ENCODE measurements at regions not wholly inside any gene's neighbourhood (a gene's known extent, or its start where the extent isn't known, plus 50 kb on each side); places are given as distances from the start of the nearest gene placed in this dataset.
"Not testable (repeated sequence)": the region's sequence is repeated elsewhere in the genome, so short reads cannot be mapped to it uniquely, and the experiment has no call there.

DNA sequence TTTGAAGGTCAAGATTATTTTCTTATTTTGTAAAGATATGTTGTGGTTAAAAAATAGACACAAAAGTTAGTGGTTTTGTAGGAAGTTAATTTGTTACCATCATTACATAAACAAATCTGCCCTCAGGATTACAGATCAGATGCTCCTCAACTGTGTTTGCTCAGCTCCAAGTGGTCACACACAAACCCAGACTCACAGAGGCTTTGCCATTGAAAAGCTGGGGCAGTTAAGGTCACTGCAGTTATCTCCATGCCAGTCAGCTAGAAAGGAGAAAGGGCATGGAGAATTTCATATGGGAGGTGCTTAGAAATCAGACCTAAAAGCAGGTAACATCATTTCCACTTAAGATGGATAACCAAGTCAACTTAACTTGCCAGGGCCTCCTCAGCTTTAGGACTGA is 825.7 kb upstream of the GBE1 start:
- DNase-seq: no peak

DNA sequence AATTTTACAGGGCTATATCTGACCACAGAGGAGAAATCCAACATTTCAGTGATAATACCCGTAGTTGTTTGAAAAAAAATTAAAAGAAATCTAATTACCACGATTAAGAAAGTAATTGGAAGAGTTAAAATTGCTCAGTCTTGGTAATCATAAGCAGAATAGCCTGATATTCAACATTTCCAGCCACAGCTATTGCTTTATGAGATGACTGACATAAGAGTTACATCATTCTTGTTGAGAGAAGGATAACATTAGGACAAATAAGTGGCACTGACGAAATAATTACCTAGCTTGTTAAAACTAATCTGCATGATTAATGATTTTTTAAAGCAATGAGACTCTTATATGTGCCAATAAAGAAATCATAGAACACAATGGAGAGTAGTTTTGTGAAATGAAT is 825.0 kb upstream of the GBE1 start:
- no peak for DNase-seq

DNA sequence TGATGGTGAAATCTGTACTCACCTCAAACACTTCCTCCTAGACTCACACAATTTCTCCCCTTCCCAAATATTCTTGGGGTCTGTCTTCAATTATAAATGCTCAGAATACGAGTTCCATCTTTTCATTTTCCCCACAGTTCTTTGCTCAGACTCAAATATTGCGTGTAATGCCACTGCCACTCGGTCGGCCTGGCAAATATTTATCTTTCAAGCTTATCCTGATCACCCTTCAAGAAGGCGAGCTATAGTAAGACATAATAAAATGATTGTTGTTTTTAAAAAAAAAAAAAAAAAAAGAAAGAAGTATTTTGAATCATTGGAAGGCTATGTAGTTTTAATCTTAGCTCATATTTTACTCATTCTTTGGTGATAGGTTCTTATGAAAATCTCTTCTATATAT is 824.6 kb upstream of the GBE1 start:
- not testable (repeated sequence) for DNase-seq

DNA sequence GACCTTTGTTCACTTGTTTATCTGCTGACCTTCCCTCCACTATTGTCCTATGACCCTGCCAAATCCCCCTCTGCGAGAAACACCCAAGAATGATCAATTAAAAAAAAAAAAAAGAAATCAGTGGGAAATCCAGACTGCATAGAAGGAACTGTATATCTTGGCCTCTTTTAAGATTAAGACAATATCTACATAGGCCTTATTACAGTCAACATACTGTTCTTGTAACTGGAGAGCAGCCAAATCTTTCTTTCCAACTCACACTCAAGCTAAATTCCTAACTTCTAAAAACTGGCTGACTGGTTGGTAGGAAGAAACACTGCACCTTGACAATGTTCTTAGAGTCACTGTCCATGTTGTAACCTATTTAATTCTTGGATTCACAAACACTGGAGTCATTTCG is 824.1 kb upstream of the GBE1 start:
- not testable (repeated sequence) for DNase-seq

DNA sequence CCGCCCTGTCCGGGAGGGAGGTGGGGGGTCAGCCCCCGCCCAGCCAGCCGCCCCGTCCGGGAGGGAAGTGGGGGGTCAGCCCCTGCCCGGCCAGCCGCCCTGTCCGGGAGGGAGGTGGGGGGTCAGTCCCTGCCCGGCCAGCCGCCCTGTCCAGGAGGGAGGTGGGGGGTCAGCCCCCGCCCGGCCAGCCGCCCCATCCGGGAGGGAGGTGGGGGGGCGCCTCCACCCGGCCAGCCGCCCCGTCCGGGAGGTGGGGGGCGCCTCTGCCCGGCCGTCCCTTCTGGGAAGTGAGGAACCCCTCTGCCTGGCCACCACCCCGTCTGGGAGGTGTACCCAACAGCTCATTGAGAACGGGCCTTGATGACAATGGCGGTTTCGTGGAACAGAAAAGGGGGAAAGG is 823.4 kb upstream of the GBE1 start:
- DNase-seq: not testable (repeated sequence)

DNA sequence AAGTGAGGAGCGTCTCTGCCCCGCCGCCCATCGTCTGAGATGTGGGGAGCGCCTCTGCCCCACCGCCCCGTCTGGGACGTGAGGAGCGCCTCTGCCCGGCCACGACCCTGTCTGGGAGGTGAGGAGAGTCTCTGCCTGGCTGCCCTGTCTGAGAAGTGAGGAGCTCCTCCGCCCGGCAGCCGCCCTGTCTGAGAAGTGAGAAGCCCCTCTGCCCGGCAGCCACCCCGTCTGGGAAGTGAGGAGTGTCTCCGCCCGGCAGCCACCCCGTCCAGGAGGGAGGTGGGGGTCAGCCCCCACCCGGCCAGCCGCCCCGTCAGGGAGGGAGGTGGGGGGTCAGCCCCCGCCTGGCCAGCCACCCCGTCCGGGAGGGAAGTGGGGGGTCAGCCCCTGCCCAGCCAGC is 823.0 kb upstream of the GBE1 start:
- not testable (repeated sequence) for DNase-seq

DNA sequence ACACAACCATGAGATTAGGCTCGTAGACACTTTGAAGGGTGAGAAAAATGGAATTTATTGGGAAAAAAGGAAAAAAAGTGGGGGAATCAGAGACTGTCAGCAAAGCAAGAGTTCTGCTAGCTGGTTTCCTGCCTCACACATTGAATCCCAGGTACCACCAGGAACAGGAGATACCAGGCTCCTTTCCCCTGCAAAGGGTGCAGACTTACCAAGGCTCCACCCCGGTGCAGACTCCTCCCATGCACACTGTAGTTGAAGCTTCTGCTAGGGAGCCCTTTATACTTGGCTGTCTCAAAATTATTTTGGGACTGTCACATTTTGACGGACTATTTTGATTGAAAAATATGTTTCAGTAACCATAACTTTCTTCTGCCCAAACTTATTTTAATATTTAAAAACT is 819.9 kb upstream of the GBE1 start:
- no peak for DNase-seq

DNA sequence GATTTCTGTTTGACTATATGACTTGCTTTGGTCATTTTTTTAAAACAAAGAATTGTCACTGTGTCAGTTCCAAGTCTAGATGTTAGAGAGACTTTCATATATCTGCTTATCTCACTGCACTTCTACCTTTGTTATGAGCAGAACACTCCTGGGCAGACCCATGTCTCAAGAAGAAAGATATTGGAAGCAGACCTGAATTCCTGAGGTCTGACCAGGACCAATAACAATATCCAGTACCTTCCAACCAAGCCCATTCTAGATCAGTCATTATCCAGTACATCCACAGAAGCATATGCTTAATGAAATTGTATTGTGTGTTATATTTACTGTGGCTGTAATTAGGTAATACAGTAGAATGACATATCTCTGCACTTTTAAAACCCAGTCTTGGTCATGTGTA is 811.3 kb upstream of the GBE1 start:
- no peak for DNase-seq

DNA sequence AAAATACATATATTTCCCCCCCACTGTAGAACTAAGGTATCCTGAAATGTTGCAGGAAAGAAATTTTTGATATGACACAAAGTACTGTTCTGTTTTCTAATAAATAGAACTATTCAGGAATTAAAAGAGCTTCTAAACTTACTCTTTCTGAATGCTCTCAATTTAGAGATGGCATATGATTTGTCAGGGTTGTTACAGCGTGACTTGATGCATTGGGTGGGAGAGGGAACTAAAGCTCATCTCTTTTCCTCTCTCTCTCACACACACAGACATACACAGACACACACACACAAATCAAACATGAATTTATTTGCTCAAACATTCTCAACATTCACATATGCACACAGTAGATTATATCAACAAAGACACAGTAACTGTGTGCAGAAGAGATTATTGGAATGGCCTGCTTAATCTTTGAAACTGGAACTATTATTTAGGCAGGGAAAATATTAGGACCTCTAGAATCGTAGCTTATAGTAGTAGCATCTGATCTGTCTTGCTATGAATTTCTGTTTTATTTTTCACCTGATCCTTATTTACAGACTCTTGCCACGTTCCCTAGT is 807.4 kb upstream of the GBE1 start:
- DNase-seq: no peak

DNA sequence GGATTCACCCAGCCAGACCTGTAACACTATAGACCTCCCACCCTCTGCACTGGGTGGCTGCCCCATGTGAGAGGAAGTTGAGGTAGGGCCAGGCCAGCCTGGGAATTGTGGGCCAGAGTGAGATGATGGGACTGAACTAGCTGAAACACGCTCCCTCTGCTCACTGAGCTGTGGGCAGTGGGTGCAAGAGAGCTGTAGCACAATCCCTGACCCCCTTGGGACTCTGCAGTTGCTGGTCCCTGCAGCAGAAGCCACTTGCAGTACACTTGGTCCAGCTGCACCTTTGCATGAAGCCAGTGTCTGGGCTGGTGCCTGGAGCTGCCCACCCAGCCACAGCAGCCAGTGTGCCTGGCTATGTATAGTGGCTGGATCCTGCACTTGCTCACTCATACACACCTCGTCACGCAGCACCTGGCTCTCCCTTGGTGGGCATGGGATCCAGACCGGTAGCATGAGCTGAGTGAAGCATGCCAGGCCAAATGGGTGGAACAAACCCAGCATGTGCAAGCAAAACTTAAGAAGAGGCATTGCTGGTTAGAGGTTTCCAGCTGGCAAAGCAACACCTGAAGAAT is 805.7 kb upstream of the GBE1 start:
- no peak for DNase-seq

DNA sequence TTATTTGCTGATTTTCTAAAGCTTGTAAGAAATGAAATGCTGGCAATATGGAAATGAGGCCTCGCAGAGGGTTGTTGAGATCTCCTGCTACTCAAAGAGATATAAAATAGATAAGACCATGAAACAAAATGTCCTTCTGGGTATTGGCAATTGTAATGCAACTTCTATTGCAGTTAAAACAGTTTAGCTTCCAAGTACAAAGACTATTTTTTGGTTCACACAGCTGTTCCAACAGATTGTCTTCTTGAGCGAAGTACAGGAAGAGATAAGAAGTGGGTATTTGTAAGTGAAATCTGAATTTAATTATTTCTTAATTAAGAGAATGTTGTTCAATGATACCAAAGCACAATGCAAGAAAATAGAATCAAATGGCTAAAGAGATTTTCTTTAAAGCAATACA is 801.5 kb upstream of the GBE1 start:
- no peak for DNase-seq

DNA sequence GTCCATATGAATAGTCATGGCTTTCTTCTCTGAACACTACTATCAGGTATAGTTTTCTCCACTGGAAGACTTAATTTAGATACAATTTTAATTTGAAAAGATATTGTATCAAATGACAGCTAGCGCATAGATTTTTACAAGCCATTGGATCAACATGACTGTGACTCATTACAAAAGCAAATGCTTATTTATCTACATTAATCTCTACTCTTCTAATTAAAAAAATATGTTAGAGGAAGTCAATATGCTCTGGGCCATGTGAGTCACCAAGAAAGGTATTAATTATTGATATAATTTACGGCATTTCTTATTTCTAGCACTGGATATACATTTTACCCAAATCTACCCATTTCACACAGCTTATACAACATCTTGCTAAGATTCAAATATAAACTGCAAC is 800.3 kb upstream of the GBE1 start:
- DNase-seq: no peak

DNA sequence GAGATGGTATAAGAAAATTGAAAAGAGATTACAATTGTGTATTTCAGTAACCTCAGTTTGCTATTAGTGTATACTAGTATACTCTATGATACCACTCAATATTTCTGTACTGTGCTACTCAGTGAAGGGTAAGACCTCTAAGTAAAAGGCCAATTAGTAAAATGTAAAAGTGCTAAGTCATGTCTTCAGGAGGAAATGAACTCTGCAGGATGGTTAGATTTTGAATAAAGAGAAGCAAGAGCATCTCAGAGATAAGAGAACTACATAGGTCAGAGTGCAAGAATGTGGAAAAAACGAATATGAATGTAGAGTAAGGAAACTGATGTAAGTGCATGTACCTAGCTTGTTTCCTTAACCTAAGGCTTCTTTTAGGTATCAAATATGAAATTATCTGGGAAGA is 796.6 kb upstream of the GBE1 start:
- DNase-seq: no peak

DNA sequence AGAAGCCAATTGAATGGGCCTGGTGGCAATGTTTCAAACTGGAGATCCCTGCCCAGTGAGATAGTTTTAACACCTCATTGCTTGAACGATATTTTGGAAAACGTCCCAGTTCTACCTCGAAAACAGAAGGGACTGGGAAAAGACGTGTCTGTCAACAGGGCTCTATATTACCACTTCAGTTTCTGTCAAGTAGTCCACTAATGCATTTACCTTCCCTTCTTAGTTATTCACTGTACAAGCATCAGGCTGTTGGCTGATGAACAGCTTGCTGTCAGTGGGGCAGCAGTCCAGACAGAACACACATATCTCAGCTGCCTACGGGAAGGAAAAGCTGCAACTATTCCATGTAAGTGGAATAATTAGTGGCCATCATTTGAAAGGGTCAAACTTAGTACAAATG is 794.7 kb upstream of the GBE1 start:
- DNase-seq: no peak

DNA sequence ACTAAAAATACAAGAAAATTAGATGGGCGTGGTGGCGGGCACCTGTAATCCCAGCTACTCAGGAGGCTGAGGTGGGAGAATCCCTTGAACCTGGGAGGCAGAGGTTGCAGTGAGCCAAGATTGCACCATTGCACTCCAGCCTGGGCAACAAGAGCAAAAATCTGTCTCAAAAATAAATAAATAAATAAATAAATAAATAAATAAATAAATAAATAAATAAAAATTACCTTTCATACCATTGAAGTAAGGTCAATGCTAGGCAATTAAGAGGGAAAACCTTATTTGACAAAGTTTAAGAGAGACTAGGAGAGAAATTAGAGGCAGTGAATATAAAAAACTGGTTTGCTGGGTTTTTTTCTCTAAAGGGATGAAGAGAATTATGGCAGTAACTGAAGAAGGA is 781.1 kb upstream of the GBE1 start:
- DNase-seq: not testable (repeated sequence)

DNA sequence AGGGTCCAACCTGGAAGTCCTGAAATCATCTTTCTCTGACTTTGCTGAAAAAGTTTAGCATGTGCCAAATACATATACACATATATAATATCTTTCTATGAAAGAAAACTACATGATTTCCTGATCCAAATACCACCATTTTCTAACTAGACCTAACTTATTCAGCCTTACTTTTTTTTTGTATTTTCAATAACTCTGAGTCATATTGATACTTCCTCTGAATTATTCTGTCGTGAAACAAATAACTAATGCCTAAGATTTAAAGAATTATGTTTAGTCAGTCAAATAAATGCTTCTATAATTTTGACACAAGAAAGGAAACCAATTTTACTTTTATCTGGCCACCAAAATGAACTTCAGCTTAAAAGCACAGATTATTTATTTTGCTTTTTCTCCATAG is 760.2 kb upstream of the GBE1 start:
- no peak for DNase-seq

DNA sequence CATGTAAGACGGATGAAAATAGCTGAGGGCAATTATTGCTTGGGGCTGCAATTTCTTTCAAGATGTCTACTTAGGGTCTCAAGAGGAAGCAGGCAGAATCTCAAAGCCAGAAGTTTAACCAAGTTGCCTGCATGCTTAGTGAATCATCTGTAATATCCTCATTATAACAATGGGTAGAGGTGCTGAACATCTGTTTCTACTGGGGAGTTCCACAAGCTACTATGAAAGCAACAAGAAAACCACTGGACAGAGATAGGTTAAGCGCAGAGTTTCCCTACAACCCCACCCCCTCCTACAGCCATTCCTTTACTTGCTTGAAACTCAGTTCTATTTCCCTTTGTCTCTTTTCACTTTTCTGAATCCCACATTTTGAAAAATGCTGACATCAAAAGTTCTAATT is 759.4 kb upstream of the GBE1 start:
- DNase-seq: no peak

DNA sequence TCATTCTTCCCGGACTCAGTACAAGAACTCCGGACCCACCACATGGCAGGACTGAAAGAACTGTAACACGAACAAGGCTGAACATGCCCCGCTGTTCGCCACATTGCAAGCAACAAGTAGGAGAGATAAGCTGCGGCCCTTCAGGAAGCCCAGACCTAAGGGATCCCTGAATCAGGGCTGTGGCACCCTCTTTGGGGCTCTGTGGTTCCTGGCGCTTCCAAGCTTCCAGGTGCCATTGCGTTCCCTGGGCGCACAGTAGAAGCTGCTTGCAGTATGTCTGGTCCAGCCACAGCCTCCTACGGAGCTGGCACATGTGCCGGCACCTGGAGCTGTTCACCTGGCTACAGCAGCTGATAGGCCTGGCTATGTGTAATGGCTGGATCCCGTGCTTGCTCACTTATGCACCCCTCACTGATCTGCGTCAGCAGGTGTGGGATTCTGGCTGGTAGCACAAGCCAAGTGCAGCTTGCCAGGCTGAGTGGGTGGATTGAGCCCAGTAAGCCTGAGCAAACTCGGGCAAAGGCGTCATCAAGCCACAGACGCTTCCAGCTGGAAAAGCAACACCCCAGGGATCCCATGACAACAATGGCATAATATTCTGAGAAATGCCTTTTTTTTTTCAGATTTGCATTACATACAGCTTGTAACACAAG is 748.6 kb upstream of the GBE1 start:
- DNase-seq: no peak

DNA sequence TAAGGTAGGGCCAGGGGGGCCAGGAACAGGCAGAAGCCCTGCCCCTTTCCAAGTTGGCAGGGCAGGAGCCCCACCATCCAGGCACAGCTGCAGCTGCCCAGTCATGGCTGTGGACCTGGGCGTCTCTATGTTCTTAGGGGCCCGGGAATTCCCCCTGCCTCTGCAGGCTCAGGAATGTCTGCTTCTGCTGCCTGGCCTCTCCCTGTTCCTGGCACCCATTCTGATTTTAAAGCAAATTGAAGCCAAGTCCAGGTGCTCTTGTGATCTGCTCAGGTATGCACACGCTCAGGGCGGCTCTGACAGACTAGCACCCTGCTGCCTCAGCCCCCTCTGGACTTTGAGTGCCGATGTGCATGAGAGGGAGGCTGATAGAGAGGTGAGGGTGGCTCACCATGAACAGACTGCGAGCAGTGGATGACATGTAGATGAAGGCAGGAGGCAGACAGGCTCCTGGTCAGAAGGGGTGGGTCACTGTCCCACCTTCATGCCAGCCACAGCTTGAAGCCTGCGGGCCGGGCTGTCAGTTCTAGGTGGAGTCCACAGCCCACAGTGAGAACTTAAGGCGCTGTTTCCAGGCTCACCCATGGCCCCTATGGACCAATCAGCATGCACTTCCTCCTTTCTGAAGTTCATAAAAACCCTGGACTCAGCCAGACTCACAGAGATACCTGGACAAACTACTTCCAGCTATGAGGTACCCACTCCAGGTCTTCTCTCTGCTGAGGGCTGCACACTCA is 747.8 kb upstream of the GBE1 start:
- DNase-seq: no peak

DNA sequence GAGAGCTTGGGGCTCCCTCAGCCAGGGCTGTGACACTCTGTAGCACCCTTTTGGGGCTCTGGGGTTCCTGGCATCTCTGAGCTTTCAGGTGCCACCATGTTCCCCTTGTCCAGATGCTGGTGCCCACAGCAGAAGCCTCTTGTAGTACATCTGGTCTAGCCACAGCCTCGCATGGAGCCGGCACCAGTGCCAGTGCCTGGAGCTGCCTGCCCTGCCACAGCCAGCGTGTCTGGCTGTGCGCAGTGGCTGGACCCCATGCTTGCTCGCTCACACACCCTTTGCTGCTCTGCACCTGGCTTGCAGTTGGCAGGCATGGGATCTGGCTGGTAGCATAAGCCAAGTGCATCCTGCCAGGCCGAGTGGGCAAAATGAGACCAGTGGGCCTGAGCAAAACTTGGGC is 744.8 kb upstream of the GBE1 start:
- no peak for DNase-seq

DNA sequence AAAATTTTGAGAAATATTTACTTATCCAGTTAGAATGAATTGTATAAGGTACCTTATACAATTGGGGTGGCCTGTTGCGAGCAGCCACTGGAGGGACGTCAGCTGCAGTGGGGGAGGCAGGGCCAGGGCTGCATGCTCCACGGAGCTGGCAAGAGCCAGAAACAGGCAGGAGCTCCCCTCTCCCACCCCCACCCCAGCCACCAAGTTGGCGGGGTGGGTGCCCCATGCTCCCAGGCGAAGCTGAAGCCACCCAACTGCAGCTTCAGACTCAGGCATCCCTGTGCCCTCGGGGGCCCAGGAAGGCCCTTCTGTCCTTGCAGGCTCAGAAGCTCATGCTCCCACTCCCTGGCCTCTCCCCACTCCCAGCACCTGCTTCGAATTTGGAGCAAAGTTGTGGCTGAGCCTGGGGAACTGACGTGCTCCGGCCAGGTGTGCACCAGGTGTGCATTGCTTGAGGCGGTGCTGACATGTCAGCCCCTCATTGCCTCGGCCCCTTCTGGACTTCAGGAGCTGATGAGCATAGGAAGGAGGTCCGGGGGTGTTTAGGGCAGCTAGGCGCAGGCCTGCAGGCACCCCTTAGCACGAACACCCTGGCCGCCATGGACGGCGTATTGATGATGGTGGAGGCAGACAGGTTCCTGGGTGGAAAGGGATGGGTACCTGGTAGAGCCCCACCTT is 743.8 kb upstream of the GBE1 start:
- DNase-seq: no peak

DNA sequence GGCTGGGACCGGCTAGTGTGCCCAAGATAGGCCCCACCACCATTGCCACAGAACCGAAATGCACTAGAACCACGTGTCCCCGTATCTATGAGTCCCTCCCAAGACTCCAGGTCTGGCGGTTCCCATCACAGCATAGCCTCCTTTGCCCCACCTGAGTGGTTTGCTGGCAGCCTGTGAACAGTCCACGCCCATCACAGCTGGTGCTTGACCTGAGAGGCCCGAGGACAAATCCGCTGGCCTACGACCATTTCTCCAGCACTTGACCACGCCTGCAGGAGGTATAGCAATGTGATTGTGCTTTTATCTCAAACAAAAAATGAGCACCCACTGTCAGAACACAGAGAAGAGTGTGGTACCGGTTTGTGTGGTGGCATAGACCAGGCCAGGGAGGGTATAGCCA is 736.7 kb upstream of the GBE1 start:
- no peak for DNase-seq

DNA sequence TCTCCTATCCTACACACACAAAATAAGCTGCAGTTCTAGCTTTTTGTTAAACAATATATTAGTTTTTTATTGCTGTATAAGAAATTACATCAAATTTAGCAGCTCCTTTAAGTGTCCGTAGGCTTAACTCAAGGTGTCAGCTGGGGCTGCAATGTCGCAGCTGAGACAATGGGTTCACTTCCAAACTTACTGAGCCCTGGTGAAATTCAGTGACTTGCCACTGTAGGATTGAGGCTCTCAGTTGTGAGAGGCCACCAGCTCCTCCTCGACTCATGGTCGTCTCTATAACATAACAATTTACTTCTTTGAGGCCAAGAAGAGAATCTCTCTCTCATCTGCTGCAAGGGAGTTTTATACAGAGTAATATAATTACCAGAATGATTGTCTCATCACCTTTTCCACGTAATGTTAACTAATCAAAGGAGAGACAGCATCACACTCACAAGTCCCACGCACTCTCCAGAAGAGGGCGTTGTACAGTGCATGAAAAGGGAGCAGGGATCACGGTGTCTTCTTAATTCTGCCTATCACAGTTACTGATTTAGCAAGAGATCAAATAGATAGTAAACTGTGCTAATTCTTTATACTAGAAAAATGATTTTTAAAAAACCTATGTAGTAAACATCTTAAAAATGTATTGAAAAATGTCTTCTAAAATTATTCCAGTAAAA is 735.6 kb upstream of the GBE1 start:
- no peak for DNase-seq

Data from amniotic stem cell (primary cell).